HT1080 (cell line): ENCODE measurements at regions not wholly inside any gene's neighbourhood (a gene's known extent, or its start where the extent isn't known, plus 50 kb on each side); places are given as distances from the start of the nearest gene placed in this dataset.
A peak's percentile ranks its signal among the peaks of the same experiment; 100 is the strongest.
"Not testable (repeated sequence)": the region's sequence is repeated elsewhere in the genome, so short reads cannot be mapped to it uniquely, and the experiment has no call there.

Experiments used
- DNase-seq: peaks from one replicate; pipeline ENCODE4 v3.0.0-alpha.2; 2015; ENCODE audit warnings: low read depth

DNA sequence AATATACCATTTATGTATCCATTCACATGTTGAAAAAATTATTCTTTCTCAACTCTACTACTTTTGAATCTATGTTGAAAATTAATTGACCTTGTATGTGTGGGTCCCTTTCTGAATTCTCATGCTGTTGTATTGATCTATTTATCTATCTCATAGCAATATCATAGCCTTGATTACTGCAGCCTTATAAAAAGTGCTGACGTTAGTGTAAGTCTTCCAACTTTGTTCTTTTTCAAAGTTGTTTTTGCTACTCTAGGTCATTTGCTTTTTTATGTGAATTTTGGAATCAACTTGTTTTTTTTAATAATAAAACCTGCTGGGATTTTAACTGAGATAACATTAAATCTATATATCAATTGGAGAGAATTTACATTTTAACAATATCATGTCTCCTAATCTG is 52.2 kb upstream of the PAX3 start:
- DNase-seq: no peak

DNA sequence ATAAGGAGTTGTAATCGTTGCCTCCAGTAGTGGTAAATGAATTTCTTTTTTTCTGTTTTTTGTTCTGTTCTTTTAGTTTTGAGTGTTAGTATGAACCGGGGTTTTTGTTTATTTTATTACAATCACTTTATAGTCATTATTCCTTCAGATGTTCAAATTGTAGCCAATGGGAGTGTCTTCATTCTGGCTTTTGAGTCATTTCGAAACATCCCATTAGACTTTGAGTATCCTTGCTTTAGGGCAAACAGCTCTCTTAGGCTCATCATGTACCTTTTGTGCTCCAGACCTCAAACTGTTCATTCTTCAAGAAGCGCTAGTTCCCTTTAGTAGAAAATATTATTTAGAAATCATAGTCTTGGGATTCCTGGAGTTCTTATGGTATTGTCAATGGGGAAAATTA is 54.2 kb upstream of the PAX3 start:
- no peak for DNase-seq

DNA sequence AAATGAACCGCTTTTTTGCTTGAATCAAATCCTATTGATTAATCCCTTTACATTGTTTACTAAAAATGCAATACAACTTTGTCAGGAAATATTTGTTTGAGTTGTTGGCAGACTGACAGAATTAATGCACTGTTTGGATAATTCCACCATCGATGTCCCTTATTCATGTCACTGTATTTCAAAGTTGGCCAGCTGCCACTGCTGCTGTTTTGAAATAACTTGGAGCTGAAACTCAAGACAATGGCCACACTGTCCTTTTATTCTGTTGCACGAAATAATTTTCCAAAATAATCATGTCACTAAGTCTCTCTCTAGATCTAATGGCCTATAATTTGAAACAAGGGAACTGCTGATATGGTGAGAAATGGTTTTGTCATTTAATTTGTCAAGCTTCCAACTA is 55.2 kb upstream of the PAX3 start:
- no peak for DNase-seq

DNA sequence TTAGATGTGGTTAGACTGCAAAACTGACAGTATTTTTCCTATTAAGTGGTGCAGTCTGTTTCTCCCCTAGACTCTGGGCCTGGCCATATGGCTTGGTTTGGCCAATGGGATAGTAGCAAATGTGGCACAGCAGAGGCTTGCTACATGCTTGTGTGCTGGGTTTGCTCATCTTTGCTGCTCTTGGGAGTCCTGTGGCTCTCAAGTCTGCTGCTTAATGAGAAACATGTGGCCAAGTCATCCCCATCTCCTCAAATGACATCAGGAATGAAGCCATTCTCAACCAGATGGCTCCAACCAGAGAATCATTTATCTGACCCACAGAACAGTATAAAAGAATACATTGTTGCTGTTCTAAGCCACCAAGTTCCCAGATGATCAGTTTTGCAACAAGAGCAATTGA is 57.1 kb upstream of the PAX3 start:
- no peak for DNase-seq

DNA sequence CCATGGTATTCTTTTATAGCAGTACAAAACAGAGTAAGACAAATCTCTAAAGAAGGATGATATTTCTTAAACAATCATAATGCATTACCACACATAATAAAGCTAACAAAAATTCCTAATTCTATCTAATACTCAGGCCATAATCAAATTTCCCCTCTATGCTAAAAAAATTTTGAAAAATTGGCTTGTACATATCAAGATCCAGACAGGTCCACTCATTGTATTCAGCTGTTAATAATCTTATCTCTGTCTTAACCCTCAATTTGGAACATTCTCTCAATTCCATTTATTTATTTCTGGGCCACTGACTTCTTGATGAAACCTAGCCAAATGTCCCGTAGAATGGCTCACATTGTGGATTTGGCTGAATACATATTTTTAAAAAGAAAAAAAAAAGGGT is 59.1 kb upstream of the PAX3 start:
- no peak for DNase-seq

DNA sequence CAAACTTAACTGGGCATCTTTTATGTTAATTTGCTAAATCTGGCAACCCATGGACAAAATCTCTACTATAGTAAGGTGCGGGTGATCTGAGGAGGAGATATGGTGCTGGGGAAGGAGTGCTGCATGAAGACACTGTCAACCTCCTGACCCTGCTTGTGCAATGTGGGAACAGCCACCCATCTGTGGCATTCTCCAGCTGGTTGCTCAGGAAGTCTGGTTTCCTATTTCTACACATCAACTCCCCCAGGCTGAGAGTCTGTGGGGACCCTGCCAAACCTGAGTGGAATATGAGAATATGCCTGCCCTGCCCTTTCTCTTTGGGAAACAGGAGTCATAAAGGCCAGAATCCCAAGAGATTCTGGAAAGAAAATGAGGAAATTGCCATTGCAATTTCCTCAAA is 60.1 kb upstream of the PAX3 start:
- DNase-seq: peak; percentile 69

DNA sequence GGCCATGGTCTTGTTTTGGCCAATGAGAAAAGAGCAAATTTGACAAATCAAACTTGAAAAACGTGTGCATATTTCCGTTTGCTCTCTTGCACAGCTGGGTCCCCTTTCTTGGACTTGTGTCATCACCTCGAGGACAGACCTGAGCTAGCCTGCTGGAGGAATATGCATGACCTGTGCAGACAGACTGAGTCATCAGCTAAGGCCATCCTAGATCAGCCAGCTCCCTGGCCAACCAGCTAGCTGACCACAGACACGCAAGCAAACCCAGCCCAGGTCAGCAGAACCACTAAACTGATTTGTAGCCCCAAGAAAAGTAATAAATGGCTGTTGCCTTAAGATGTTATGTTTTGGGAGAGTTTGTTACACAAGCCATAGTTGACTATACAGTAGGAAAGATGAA is 61.3 kb upstream of the PAX3 start:
- DNase-seq: peak; percentile 46

DNA sequence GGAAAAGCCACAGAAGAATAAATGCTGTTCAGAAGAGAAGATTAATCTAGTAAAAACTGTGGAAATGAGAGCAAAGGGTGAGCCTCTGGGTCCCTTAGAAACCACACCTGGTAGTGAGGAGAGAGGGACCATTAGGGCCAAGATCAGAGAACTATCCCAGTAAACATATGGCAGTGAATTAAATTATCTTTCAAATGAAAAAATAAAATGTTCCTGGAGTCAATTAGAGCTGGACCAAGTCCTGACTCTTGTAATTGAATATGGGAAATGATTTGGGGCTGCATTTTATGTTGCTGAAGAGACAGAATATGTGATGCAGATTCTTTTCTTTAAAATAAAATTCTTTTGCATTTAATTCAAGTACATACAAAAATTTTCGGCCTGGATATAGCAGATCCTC is 62.2 kb upstream of the PAX3 start:
- no peak for DNase-seq

DNA sequence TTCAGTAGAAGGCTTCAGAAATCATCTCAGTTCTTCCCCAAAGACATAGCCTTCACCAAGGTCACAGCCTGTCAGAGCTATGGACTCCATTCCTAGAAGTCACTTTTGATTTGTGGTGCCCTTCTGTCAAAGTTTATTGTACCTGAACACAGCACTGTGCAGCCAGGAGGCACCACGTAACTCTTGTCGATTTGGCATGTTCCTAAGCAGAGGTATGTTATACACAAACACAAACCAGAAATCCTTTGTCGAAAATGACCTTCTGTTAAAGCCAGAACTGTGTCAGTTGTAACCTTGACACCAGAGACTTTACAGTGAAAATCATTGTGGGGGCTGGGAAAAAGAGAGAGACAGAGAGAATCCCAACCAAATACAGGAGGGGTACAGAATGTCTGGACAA is 62.6 kb upstream of the SGPP2 start:
- DNase-seq: no peak

DNA sequence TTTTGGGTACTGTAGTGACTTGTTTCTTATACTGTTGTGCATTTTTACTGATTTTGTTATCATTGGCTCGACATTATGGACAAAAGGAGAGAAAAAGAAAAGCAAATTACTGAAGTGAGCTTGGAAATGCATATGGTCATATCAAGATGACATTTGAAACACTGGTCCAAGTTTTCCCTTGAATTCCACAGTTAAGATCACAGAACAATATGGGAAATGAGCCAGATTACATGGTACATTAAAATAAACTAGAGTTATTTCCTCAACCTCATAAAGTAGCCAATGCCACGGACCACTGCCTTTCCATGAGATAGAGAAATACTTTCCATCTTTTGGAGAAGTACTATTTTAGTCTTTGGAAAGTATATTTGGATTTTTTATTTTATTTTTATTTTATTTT is 62.0 kb upstream of the SGPP2 start:
- DNase-seq: no peak

DNA sequence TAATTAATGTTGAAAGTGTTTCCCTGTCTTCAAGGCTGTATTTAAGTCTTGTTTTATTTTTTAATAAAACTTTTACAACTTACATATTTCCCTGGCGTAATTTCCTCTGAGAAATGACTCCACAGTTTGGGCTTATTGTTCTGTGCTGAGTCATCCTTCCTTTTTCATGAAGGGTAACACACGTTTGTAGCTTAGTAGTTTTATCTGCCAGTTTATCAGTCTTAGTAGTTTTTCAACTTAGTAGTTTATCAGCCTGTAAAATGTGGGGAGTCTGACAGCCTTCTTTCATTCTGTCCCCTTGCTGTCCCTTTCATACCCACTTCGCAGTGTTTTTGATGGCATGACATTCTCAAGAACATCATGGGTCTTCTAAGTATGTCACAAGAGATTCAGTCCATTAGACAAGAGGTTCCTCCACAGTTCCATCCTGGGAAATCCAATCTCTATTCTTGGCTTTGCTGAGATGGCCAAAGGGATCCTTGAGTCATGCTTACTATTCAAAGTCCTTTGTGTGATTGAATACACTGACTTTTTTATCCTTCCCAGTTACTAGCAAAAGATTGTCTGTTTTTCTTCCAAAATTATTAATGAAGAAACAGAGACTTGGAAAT is 60.0 kb upstream of the SGPP2 start:
- DNase-seq: peak; percentile 65

DNA sequence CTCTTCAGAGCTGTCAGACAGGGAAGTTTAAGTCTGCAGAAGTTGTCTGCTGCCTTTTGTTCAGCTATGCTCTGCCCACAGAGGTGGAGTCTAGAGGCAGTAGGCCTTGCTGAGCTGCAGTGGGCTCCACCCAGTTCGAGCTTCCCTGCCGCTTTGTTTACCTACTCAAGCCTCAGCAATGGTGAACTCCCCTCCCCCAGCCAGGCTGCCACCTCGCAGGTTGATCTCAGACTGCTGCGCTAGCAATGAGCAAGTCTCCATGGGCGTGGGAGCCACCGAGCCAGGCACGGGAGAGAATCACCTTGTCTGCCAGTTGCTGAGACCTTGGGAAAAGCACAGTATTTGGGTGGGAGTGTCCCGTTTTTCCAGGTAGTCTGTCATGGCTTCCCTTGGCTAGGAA is 56.1 kb upstream of the SGPP2 start:
- not testable (repeated sequence) for DNase-seq

DNA sequence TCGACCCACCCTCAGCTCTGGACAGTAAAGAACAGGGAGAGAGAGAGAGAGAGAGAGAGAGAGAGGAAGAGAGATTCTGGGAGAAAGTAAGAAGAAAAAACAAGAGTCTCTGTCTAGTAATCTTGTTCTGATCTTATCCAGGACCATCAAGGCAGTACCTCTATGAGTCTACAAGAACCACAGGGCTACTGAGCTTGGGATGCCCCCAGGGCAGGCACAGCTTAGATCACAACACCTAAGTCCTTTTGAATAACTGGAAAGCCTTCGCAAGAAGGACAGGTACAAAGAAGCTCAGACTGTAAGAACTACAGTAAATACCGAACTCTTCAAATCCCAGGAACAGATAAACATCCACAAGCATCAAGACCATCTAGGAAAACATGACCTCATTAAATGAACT is 51.4 kb upstream of the SGPP2 start:
- DNase-seq: no peak
